AG04450 (cell line): ENCODE measurements at regions not wholly inside any gene's neighbourhood (a gene's known extent, or its start where the extent isn't known, plus 50 kb on each side); places are given as distances from the start of the nearest gene placed in this dataset.

Source experiments
- CTCF ChIA-PET: fragments of 300-600, 350-600 bp; formaldehyde crosslinking; extraction: SDS; loops from one replicate; lab custom pipeline; 2022; ENCODE audit warnings: antibody characterized with exemption, inconsistent platforms; lab: Charles Lee
- POLR2A ChIA-PET: fragments of 350-600 bp; formaldehyde crosslinking; extraction: SDS; loops from one replicate; lab custom pipeline; 2021; ENCODE audit warnings: antibody characterized with exemption, inconsistent platforms; lab: Yijun Ruan, JAX
- DNase-seq: peaks from one replicate; pipeline ENCODE4 v3.0.0-alpha.2; 2011; ENCODE audit warnings: low read depth, low spot score
- H3K27ac ChIP-seq: one replicate; pipeline ENCODE4 v1.5.1; 2012; ENCODE audit warnings: low read depth, low read length, control low read depth
- H3K27me3 ChIP-seq: one replicate; pipeline ENCODE4 v1.6.0; 2012; ENCODE audit warnings: low read length; ENCODE audit not compliant: control insufficient read depth, insufficient read depth
- H3K4me3 ChIP-seq: 2 replicates; pipeline ENCODE4 v1.5.1; 2011; ENCODE audit warnings: mild to moderate bottlenecking, low read depth, low read length, control low read depth
- H3K9me3 ChIP-seq: 2 replicates; pipeline ENCODE4 v1.5.1; 2012; ENCODE audit warnings: low read length; ENCODE audit not compliant: control insufficient read depth, insufficient read depth
- CTCF ChIP-seq: IDR thresholded peaks from 2 replicates; pipeline ENCODE4 v1.5.1; 2011; ENCODE audit warnings: low read depth, low read length, control low read depth, inconsistent platforms

DNA sequence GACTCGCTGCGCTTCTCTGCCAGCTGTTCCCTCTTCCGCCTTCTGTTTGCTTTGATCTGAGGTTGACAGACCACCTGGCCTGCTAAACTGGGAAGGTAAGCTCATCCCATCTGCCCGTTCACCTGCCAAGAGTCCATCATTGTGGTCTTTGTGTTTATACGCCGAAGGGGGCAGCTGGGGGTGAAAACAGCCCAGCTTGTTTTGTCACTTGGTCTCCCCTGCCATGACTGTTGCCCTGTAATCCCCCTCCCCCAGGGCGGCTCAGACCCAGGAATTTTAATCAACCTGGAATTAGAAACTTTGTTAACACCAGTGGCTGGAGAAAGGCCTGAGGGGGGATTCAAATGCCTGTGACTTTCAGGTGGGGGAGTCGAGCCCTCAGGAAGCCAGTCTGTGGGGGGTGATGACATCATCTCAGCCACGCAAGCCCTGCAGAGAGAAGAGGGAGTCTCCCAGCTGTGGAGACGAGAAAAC lies 333.3 kb downstream of the BCOR start:
- Histone ChIP-seq H3K9me3 (no peaks in the 10 kb centered on the region), H3K27ac (no peak overlapping the region), H3K4me3 (no peak overlapping the region), H3K27me3 (no peaks in the 10 kb centered on the region)
- DNase-seq: no peak
- ChIA-PET CTCF (no interaction called here), POLR2A (no interaction called here)
- no peak for TF ChIP-seq CTCF

- POLR2A ChIA-PET: no interaction called here
- no peak for TF ChIP-seq CTCF
- Histone ChIP-seq H3K4me3 (no peak overlapping the region), H3K27ac (no peak overlapping the region), H3K9me3 (no peaks in the 10 kb centered on the region), H3K27me3 (no peaks in the 10 kb centered on the region)
- no peak for DNase-seq
- CTCF ChIA-PET: no interaction called here
These were observed 332.4 kb downstream of the BCOR start for GRCh38 chrX:39765327-39765726.

- POLR2A ChIA-PET: no interaction called here
- CTCF ChIA-PET: no interaction called here
- no peaks in the 10 kb centered on the region for H3K27me3 ChIP-seq
- H3K27ac ChIP-seq: no peak overlapping the region
- H3K9me3 ChIP-seq: no peaks in the 10 kb centered on the region
- no peak for DNase-seq
- no peak overlapping the region for H3K4me3 ChIP-seq
- TF ChIP-seq CTCF: no peak
These were observed 331.6 kb downstream of the BCOR start for GRCh38 chrX:39766085-39766726.

GRCh38 chrX:39766855-39767254 lies 330.9 kb downstream of the BCOR start:
- no peak for TF ChIP-seq CTCF
- POLR2A ChIA-PET: no interaction called here
- H3K4me3 ChIP-seq: no peak overlapping the region
- H3K9me3 ChIP-seq: no peaks in the 10 kb centered on the region
- DNase-seq: no peak
- no peaks in the 10 kb centered on the region for H3K27me3 ChIP-seq
- no peak overlapping the region for H3K27ac ChIP-seq
- CTCF ChIA-PET: no interaction called here

GRCh38 chrX:39767446-39767845 lies 330.3 kb downstream of the BCOR start:
- Histone ChIP-seq H3K9me3 (no peaks in the 10 kb centered on the region), H3K27ac (no peak overlapping the region), H3K27me3 (no peaks in the 10 kb centered on the region), H3K4me3 (no peak overlapping the region)
- ChIA-PET POLR2A (no interaction called here), CTCF (no interaction called here)
- no peak for TF ChIP-seq CTCF
- no peak for DNase-seq
